Upper lobe of left lung (tissue), 4 donors: ENCODE measurements at regions not wholly inside any gene's neighbourhood (a gene's known extent, or its start where the extent isn't known, plus 50 kb on each side); places are given as distances from the start of the nearest gene placed in this dataset.

Source experiments
- EP300 ChIP-seq, 4 donors: sonication (generic); formaldehyde crosslinking; IDR thresholded peaks; one replicate each; pipeline ENCODE4 v1.5.1; 2017; ENCODE audit warnings: antibody characterized with exemption in 4 of 4, control low read depth in 2 of 4
- POLR2A ChIP-seq, 4 donors: fragments of 450-650 bp; IDR thresholded peaks; one replicate each; pipeline ENCODE4 v1.5.1; 2016 to 2017; ENCODE audit warnings: antibody characterized with exemption in 4 of 4, mild to moderate bottlenecking in 2 of 4

- TF ChIP-seq POLR2A (IDR thresholded peaks at IDR 0.05) (no peak), EP300 (IDR thresholded peaks at IDR 0.05) (no peak)
These were observed 85.5 kb upstream of the EGLN3 start for GRCh38 chr14:34036319-34036766.
